Erythroblast (primary cell): ENCODE measurements at regions not wholly inside any gene's neighbourhood (a gene's known extent, or its start where the extent isn't known, plus 50 kb on each side); places are given as distances from the start of the nearest gene placed in this dataset.

Source experiments
- GATA1 ChIP-seq: IDR thresholded peaks from 2 replicates; pipeline ENCODE4 v1.6.1; 2011; ENCODE audit warnings: low read depth, mild to moderate bottlenecking, control low read depth, low read length, moderate library complexity
- POLR2A ChIP-seq: IDR thresholded peaks from 2 replicates; pipeline ENCODE4 v1.6.1; 2011; ENCODE audit warnings: mild to moderate bottlenecking, low read length

GRCh38 chr18:41371156-41372045, 583.6 kb upstream of the PIK3C3 start:
- no peak for TF ChIP-seq POLR2A
- TF ChIP-seq GATA1, result no peak
